Glutamatergic neuron (in vitro differentiated cells): ENCODE measurements at regions not wholly inside any gene's neighbourhood (a gene's known extent, or its start where the extent isn't known, plus 50 kb on each side); places are given as distances from the start of the nearest gene placed in this dataset.

Source experiments
- DNase-seq: peaks from one replicate; pipeline ENCODE4 v3.0.0; 2022
- H3K27ac Mint-ChIP-seq: one replicate; pipeline ENCODE4 v1.8.0; 2020; ENCODE audit warnings: mild to moderate bottlenecking, mixed read lengths, inconsistent platforms; ENCODE audit not compliant: unreplicated experiment
- H3K27me3 Mint-ChIP-seq: one replicate; pipeline ENCODE4 v1.8.0; 2020; ENCODE audit warnings: mild to moderate bottlenecking, moderate library complexity, mixed read lengths, inconsistent platforms; ENCODE audit not compliant: unreplicated experiment
- H3K36me3 Mint-ChIP-seq: one replicate; pipeline ENCODE4 v1.8.0; 2020; ENCODE audit warnings: mild to moderate bottlenecking, mixed read lengths, inconsistent platforms; ENCODE audit not compliant: unreplicated experiment
- H3K4me1 Mint-ChIP-seq: one replicate; pipeline ENCODE4 v1.8.0; 2020; ENCODE audit warnings: mild to moderate bottlenecking, low read depth, mixed read lengths, inconsistent platforms; ENCODE audit not compliant: unreplicated experiment
- H3K4me3 Mint-ChIP-seq: one replicate; pipeline ENCODE4 v1.8.0; 2020; ENCODE audit warnings: mild to moderate bottlenecking, mixed read lengths, inconsistent platforms; ENCODE audit not compliant: unreplicated experiment
- H3K9me3 Mint-ChIP-seq: one replicate; pipeline ENCODE4 v1.8.0; 2020; ENCODE audit warnings: mild to moderate bottlenecking, moderate library complexity, mixed read lengths, inconsistent platforms; ENCODE audit not compliant: unreplicated experiment
- CTCF ChIP-seq: fragments of 200-600 bp; sonication (generic); IDR thresholded peaks from one replicate; pipeline ENCODE4 v1.5.0; 2021; ENCODE audit not compliant: partially characterized antibody, unreplicated experiment

- H3K4me3 Mint-ChIP-seq: no peak overlapping the region
- no peak for TF ChIP-seq CTCF
- H3K4me1 Mint-ChIP-seq: no peaks in the 10 kb centered on the region
- peaks cover 3% of the 10 kb centered on the region for H3K27me3 Mint-ChIP-seq
- H3K9me3 Mint-ChIP-seq: no peaks in the 10 kb centered on the region
- no peaks in the 10 kb centered on the region for H3K36me3 Mint-ChIP-seq
- DNase-seq: no peak
- H3K27ac Mint-ChIP-seq: no peak overlapping the region
Observed at GRCh38 chr10:44180321-44181168, 204.4 kb downstream of the CXCL12 start.

GRCh38 chr10:44178856-44179255 lies 206.0 kb downstream of the CXCL12 start:
- TF ChIP-seq CTCF: no peak
- Mint-ChIP-seq H3K4me3 (no peak overlapping the region), H3K27me3 (no peaks in the 10 kb centered on the region)

GRCh38 chr10:44178281-44178680 lies 206.6 kb downstream of the CXCL12 start:
- H3K36me3 Mint-ChIP-seq: no peaks in the 10 kb centered on the region
- TF ChIP-seq CTCF: no peak
- no peaks in the 10 kb centered on the region for H3K9me3 Mint-ChIP-seq
- H3K27me3 Mint-ChIP-seq: no peaks in the 10 kb centered on the region
- H3K4me1 Mint-ChIP-seq: peaks cover 6% of the 10 kb centered on the region
- H3K27ac Mint-ChIP-seq: no peak overlapping the region
- H3K4me3 Mint-ChIP-seq: no peak overlapping the region
- no peak for DNase-seq

More at GRCh38 chr10:44178856-44179255, 206.0 kb downstream of the CXCL12 start:
- no peak for DNase-seq
- Mint-ChIP-seq H3K27ac (no peak overlapping the region), H3K36me3 (no peaks in the 10 kb centered on the region), H3K4me1 (no peaks in the 10 kb centered on the region), H3K9me3 (no peaks in the 10 kb centered on the region)

GRCh38 chr10:44177610-44178009 lies 207.3 kb downstream of the CXCL12 start:
- no peaks in the 10 kb centered on the region for H3K9me3 Mint-ChIP-seq
- H3K27ac Mint-ChIP-seq: no peak overlapping the region
- TF ChIP-seq CTCF: no peak
- H3K36me3 Mint-ChIP-seq: no peaks in the 10 kb centered on the region
- H3K4me3 Mint-ChIP-seq: no peak overlapping the region
- no peak for DNase-seq
- H3K27me3 Mint-ChIP-seq: no peaks in the 10 kb centered on the region
- peaks cover 8% of the 10 kb centered on the region for H3K4me1 Mint-ChIP-seq

- no peak for TF ChIP-seq CTCF
- peaks cover 8% of the 10 kb centered on the region for H3K4me1 Mint-ChIP-seq
- H3K4me3 Mint-ChIP-seq: no peak overlapping the region
- no peaks in the 10 kb centered on the region for H3K36me3 Mint-ChIP-seq
- no peaks in the 10 kb centered on the region for H3K9me3 Mint-ChIP-seq
- no peak overlapping the region for H3K27ac Mint-ChIP-seq
- H3K27me3 Mint-ChIP-seq: no peaks in the 10 kb centered on the region
- no peak for DNase-seq
Observed at GRCh38 chr10:44176311-44176710, 208.6 kb downstream of the CXCL12 start.
